ENCODE measurements at regions not wholly inside any gene's neighbourhood (a gene's known extent, or its start where the extent isn't known, plus 50 kb on each side); places are given as distances from the start of the nearest gene placed in this dataset.

- no peak overlapping the region for H3K27ac ChIP-seq (ENCODE audit: low read depth, low read length, poor library complexity, severe bottlenecking)
- no peaks in the 10 kb centered on the region for H3F3A ChIP-seq (ENCODE audit: insufficient read depth, low read length)
- no peak overlapping the region for H3K9ac ChIP-seq (ENCODE audit: low read length)
- no peaks in the 10 kb centered on the region for H3K9me2 ChIP-seq (ENCODE audit: low read depth, low read length)
- no peaks in the 10 kb centered on the region for H3K4me1 ChIP-seq (ENCODE audit: insufficient read depth, low read length, severe bottlenecking)
- no peak for TF ChIP-seq EZH2 (IDR thresholded peaks at IDR 0.05; ENCODE audit: borderline replicate concordance, low read length)
- TF ChIP-seq, protein P1, sequence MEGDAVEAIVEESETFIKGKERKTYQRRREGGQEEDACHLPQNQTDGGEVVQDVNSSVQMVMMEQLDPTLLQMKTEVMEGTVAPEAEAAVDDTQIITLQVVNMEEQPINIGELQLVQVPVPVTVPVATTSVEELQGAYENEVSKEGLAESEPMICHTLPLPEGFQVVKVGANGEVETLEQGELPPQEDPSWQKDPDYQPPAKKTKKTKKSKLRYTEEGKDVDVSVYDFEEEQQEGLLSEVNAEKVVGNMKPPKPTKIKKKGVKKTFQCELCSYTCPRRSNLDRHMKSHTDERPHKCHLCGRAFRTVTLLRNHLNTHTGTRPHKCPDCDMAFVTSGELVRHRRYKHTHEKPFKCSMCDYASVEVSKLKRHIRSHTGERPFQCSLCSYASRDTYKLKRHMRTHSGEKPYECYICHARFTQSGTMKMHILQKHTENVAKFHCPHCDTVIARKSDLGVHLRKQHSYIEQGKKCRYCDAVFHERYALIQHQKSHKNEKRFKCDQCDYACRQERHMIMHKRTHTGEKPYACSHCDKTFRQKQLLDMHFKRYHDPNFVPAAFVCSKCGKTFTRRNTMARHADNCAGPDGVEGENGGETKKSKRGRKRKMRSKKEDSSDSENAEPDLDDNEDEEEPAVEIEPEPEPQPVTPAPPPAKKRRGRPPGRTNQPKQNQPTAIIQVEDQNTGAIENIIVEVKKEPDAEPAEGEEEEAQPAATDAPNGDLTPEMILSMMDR (IDR thresholded peaks at IDR 0.05; ENCODE audit: low read length): no peak
- H3K79me2 ChIP-seq (ENCODE audit: insufficient read depth, low read length): no peaks in the 10 kb centered on the region
- H4K20me1 ChIP-seq (ENCODE audit: insufficient read depth, low read length): no peaks in the 10 kb centered on the region
- H3K9me3 ChIP-seq (ENCODE audit: low read length): no peaks in the 10 kb centered on the region
- H3K4me2 ChIP-seq (ENCODE audit: low read length): no peak overlapping the region
- no peaks in the 10 kb centered on the region for H3K27me3 ChIP-seq (ENCODE audit: insufficient read depth, low read length)
- H3K36me3 ChIP-seq (ENCODE audit: insufficient read depth, low read length): no peaks in the 10 kb centered on the region
- no peak overlapping the region for H3K4me3 ChIP-seq (ENCODE audit: low read depth, low read length, poor library complexity, severe bottlenecking)
- no peak overlapping the region for H2AFZ ChIP-seq (ENCODE audit: low read length)
Measured at GRCh38 chr2:190127651-190128050, 65.1 kb upstream of the MSTN start.

DNA sequence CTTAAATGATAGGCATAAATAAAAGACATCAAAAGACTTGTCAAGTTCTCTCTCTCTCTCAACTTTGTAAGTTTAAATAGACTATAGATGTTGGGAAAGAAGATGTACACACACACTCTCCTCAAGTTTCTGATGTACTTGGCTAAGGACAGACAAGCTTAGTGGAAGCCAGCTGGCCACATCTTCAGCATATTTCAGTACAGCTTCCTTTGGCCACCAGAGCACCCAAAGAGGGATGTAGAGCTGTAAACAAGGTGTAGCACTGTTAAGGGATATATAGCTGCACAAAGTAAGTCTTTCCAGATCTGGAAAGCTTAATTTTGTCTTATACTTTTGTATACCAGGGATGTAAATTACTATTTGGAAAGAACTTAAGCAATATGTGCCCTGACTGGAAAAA is 64.3 kb upstream of the MSTN start:
- H3K79me2 ChIP-seq (ENCODE audit: insufficient read depth, low read length): no peaks in the 10 kb centered on the region
- no peaks in the 10 kb centered on the region for H3F3A ChIP-seq (ENCODE audit: insufficient read depth, low read length)
- TF ChIP-seq EZH2 (IDR thresholded peaks at IDR 0.05; ENCODE audit: borderline replicate concordance, low read length): no peak
- TF ChIP-seq, protein P1 (IDR thresholded peaks at IDR 0.05; ENCODE audit: low read length): no peak
- no peak overlapping the region for H3K4me2 ChIP-seq (ENCODE audit: low read length)
- H3K36me3 ChIP-seq (ENCODE audit: insufficient read depth, low read length): no peaks in the 10 kb centered on the region
- H3K9me3 ChIP-seq (ENCODE audit: low read length): no peaks in the 10 kb centered on the region
- H2AFZ ChIP-seq (ENCODE audit: low read length): no peak overlapping the region
- no peaks in the 10 kb centered on the region for H3K27me3 ChIP-seq (ENCODE audit: insufficient read depth, low read length)
- no peak overlapping the region for H3K27ac ChIP-seq (ENCODE audit: low read depth, low read length, poor library complexity, severe bottlenecking)
- no peak overlapping the region for H3K4me3 ChIP-seq (ENCODE audit: low read depth, low read length, poor library complexity, severe bottlenecking)
- H3K9me2 ChIP-seq (ENCODE audit: low read depth, low read length): no peaks in the 10 kb centered on the region
- H3K4me1 ChIP-seq (ENCODE audit: insufficient read depth, low read length, severe bottlenecking): no peaks in the 10 kb centered on the region
- no peaks in the 10 kb centered on the region for H4K20me1 ChIP-seq (ENCODE audit: insufficient read depth, low read length)
- H3K9ac ChIP-seq (ENCODE audit: low read length): no peak overlapping the region

GRCh38 chr2:190123956-190124355 is 61.4 kb upstream of the MSTN start:
- Histone ChIP-seq H3K9me2 (ENCODE audit: low read depth, low read length) (no peaks in the 10 kb centered on the region), H3K79me2 (ENCODE audit: insufficient read depth, low read length) (no peaks in the 10 kb centered on the region), H4K20me1 (ENCODE audit: insufficient read depth, low read length) (no peaks in the 10 kb centered on the region), H3K36me3 (ENCODE audit: insufficient read depth, low read length) (no peaks in the 10 kb centered on the region), H3K27ac (ENCODE audit: low read depth, low read length, poor library complexity, severe bottlenecking) (no peak overlapping the region), H3K4me2 (ENCODE audit: low read length) (no peak overlapping the region), H3K27me3 (ENCODE audit: insufficient read depth, low read length) (no peaks in the 10 kb centered on the region), H2AFZ (ENCODE audit: low read length) (no peak overlapping the region), H3K9ac (ENCODE audit: low read length) (no peak overlapping the region), H3K4me3 (ENCODE audit: low read depth, low read length, poor library complexity, severe bottlenecking) (no peak overlapping the region), H3K9me3 (ENCODE audit: low read length) (no peaks in the 10 kb centered on the region), H3K4me1 (ENCODE audit: insufficient read depth, low read length, severe bottlenecking) (no peaks in the 10 kb centered on the region), H3F3A (ENCODE audit: insufficient read depth, low read length) (no peaks in the 10 kb centered on the region)
- no peak for TF ChIP-seq EZH2 (IDR thresholded peaks at IDR 0.05; ENCODE audit: borderline replicate concordance, low read length)
- TF ChIP-seq, protein P1 (IDR thresholded peaks at IDR 0.05; ENCODE audit: low read length): no peak

All from OCI-LY1 (cell line).